HCT116 (cell line): ENCODE measurements at regions not wholly inside any gene's neighbourhood (a gene's known extent, or its start where the extent isn't known, plus 50 kb on each side); places are given as distances from the start of the nearest gene placed in this dataset.

ENCODE experiments used
- ATAC-seq: fragments of 200-7000 bp; cut with Tn5 transposase; 2 replicates; pipeline ENCODE4 v1.9.1; 2020; ENCODE audit warnings: mild to moderate bottlenecking, moderate library complexity
- BruUV-seq: library from RNA; stranded (reverse); fragments of 400-500 nt; replicated peaks from 2 replicates; lab custom pipeline; 2021; lab: Mats Ljungman, UMichigan
- CTCF ChIA-PET: fragments of 300-600 bp; sonication (Branson Sonifier 250); formaldehyde crosslinking; loops from one replicate; lab custom pipeline; 2021; ENCODE audit warnings: antibody characterized with exemption; lab: Charles Lee
- POLR2A ChIA-PET: fragments of 300-600, 350-600 bp; sonication (Branson Sonifier 250); formaldehyde crosslinking; loops from one replicate; lab custom pipeline; 2021; ENCODE audit warnings: antibody characterized with exemption; lab: Charles Lee
- RAD21 ChIA-PET, 2 experiments: fragments of 300-600 bp; sonication (Branson Sonifier 250); formaldehyde crosslinking; loops; one replicate each; lab custom pipeline; 2023; ENCODE audit warnings: low total read pairs in 2 of 2; ENCODE audit not compliant: uncharacterized antibody in 2 of 2, unreplicated experiment in 2 of 2, low non-redundant PET in 1 of 2; lab: Charles Lee
- DNase-seq: peaks from one replicate; pipeline ENCODE4 v3.0.0-alpha.2; 2010; ENCODE audit warnings: low read depth, low spot score
- H2AFZ ChIP-seq: fragments of 200-600 bp; shearing (Covaris generic), sonication (generic); 2 replicates; pipeline ENCODE4 v1.6.1; 2017; ENCODE audit warnings: low read depth, mixed run types, mixed read lengths, antibody characterized with exemption, low read length; ENCODE audit not compliant: poor library complexity, severe bottlenecking
- H3K27ac ChIP-seq: 2 replicates; pipeline ENCODE4 v1.5.1; 2012; ENCODE audit warnings: low read depth, low read length
- H3K27me3 ChIP-seq: fragments of 200-600 bp; sonication (generic); 2 replicates; pipeline ENCODE4 v1.6.1; 2016; ENCODE audit warnings: mixed run types, low read length, mixed read lengths; ENCODE audit not compliant: insufficient read depth
- H3K36me3 ChIP-seq, 2 experiments: fragments of 200-500 bp in 1 of 2; fragments of 200-600 bp in 1 of 2; sonication (Bioruptor generic) in 1 of 2; sonication (generic) in 1 of 2; 2 replicates each; pipeline versions ENCODE4 v1.5.1 to v1.6.1; 2014 to 2016; ENCODE audit warnings: low read length in 2 of 2, inconsistent platforms in 1 of 2, mixed read lengths in 1 of 2, mixed run types in 1 of 2; ENCODE audit not compliant: insufficient read depth in 2 of 2, control insufficient read depth in 1 of 2
- H3K4me1 ChIP-seq, 2 experiments: fragments of 200-600 bp in 1 of 2; sonication (generic) in 1 of 2; 2 replicates each; pipeline versions ENCODE4 v1.5.1 to v1.6.1; 2012 to 2017; ENCODE audit warnings: low read length in 2 of 2, inconsistent platforms in 1 of 2, mild to moderate bottlenecking in 1 of 2, mixed read lengths in 1 of 2, mixed run types in 1 of 2, moderate library complexity in 1 of 2; ENCODE audit not compliant: insufficient read depth in 2 of 2, control insufficient read depth in 1 of 2
- H3K4me2 ChIP-seq: fragments of 200-600 bp; sonication (generic); 2 replicates; pipeline ENCODE4 v1.6.1; 2017; ENCODE audit warnings: mixed run types, low read length, mixed read lengths
- H3K4me3 ChIP-seq, 2 experiments: fragments of 200-600 bp in 1 of 2; sonication (generic) in 1 of 2; replicated peaks in 1 of 2; 2 replicates each; pipeline ENCODE4 v1.5.1; 2011 to 2016; ENCODE audit warnings: low read length in 2 of 2, control low read depth in 1 of 2, low read depth in 1 of 2, mild to moderate bottlenecking in 1 of 2, mixed read lengths in 1 of 2, mixed run types in 1 of 2
- H3K79me2 ChIP-seq: fragments of 200-600 bp; sonication (generic); 2 replicates; pipeline ENCODE4 v1.6.1; 2017; ENCODE audit warnings: mild to moderate bottlenecking, mixed run types, low read length, moderate library complexity, mixed read lengths; ENCODE audit not compliant: insufficient read depth
- H3K9ac ChIP-seq: fragments of 200-600 bp; sonication (generic); 2 replicates; pipeline ENCODE4 v1.6.1; 2016; ENCODE audit warnings: low read length, mixed read lengths
- H3K9me2 ChIP-seq: fragments of 200-600 bp; sonication (generic), shearing (Covaris generic); 2 replicates; pipeline ENCODE4 v1.6.1; 2017; ENCODE audit warnings: mixed run types, mild to moderate bottlenecking, moderate library complexity; ENCODE audit not compliant: insufficient read depth
- H3K9me3 ChIP-seq, 2 experiments: fragments of 200-500 bp in 1 of 2; fragments of 200-600 bp in 1 of 2; sonication (Bioruptor generic) in 1 of 2; sonication (generic) in 1 of 2; 2 replicates each; pipeline ENCODE4 v1.6.1; 2014 to 2017; ENCODE audit warnings: low read length in 2 of 2, mixed read lengths in 2 of 2, inconsistent platforms in 1 of 2, low read depth in 1 of 2, mild to moderate bottlenecking in 1 of 2, mixed run types in 1 of 2, moderate library complexity in 1 of 2; ENCODE audit not compliant: control insufficient read depth in 1 of 2, insufficient read depth in 1 of 2
- H4K20me1 ChIP-seq: fragments of 200-600 bp; sonication (generic), shearing (Covaris generic); 2 replicates; pipeline ENCODE4 v1.6.1; 2017; ENCODE audit warnings: mixed run types, mild to moderate bottlenecking, moderate library complexity; ENCODE audit not compliant: insufficient read depth
- CBX3 ChIP-seq: IDR thresholded peaks from 2 replicates; pipeline ENCODE4 v1.6.1; 2012; ENCODE audit warnings: low read depth
- EGR1 ChIP-seq: IDR thresholded peaks from 2 replicates; pipeline ENCODE4 v1.6.1; 2012; ENCODE audit warnings: low read depth
- JUND ChIP-seq: IDR thresholded peaks from 2 replicates; pipeline ENCODE4 v1.6.1; 2012
- RAD21 ChIP-seq: IDR thresholded peaks from 2 replicates; pipeline ENCODE4 v1.6.1; 2012; ENCODE audit warnings: low read depth, mild to moderate bottlenecking
- REST ChIP-seq: IDR thresholded peaks from 2 replicates; pipeline ENCODE4 v1.6.1; 2012; ENCODE audit warnings: low read depth
- SP1 ChIP-seq: IDR thresholded peaks from 2 replicates; pipeline ENCODE4 v1.6.1; 2012; ENCODE audit warnings: low read depth
- SRF ChIP-seq: IDR thresholded peaks from 2 replicates; pipeline ENCODE4 v1.6.1; 2012; ENCODE audit warnings: low read depth
- YY1 ChIP-seq: IDR thresholded peaks from 2 replicates; pipeline ENCODE4 v1.6.1; 2011; ENCODE audit warnings: low read length, low read depth, moderate library complexity, mild to moderate bottlenecking; ENCODE audit not compliant: insufficient replicate concordance; ENCODE audit errors: extremely low read depth
- intact Hi-C: fragments of 100-400 bp; cut with micrococcal nuclease; formaldehyde crosslinking; loops from 2 replicates; pipeline ENCODE4 v1.10.0; 2022
- TF ChIP-seq, protein P1 (sequence below), 3 experiments: fragments of 200-600 bp in 1 of 3; sonication (generic) in 1 of 3; IDR thresholded peaks in 2 of 3; conservative IDR thresholded peaks in 1 of 3; 2 replicates each; pipeline ENCODE4 v1.5.1; 2012 to 2017; ENCODE audit warnings: low read depth in 2 of 3, low read length in 2 of 3, antibody characterized with exemption in 1 of 3, borderline replicate concordance in 1 of 3, control low read depth in 1 of 3, mild to moderate bottlenecking in 1 of 3, mixed read lengths in 1 of 3, mixed run types in 1 of 3, moderate library complexity in 1 of 3; ENCODE audit not compliant: insufficient read depth in 1 of 3

DNA sequence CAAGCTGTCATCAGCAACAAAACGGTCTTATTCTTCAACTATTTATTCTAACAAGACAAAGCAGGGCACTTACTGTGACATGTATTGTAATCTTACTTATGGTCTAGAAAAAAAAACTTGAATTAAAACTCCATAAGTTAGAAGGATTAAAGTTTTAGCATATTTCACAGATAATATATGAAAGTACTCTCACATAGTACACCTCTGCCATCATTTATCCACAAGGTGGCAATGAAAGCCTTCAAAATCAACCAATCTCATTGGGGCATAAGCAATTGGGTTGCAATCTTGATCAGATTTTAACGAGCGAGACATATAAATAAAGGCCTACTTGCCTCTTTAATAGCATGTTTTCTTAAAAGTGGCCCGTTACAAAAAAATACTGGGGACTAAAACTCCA is 1382.9 kb downstream of the FAM133A start:
- Histone ChIP-seq H3K4me3 (no peak overlapping the region), H3K79me2 (no peaks in the 10 kb centered on the region), H3K9ac (no peak overlapping the region), H3K9me2 (no peaks in the 10 kb centered on the region), H3K36me3 (no peaks in the 10 kb centered on the region), H3K27me3 (no peaks in the 10 kb centered on the region), H3K4me1 (no peaks in the 10 kb centered on the region), H3K4me2 (no peak overlapping the region), H3K27ac (no peak overlapping the region), H3K9me3 (no peaks in the 10 kb centered on the region), H4K20me1 (no peaks in the 10 kb centered on the region), H2AFZ (no peak overlapping the region)
- TF ChIP-seq, protein P1, sequence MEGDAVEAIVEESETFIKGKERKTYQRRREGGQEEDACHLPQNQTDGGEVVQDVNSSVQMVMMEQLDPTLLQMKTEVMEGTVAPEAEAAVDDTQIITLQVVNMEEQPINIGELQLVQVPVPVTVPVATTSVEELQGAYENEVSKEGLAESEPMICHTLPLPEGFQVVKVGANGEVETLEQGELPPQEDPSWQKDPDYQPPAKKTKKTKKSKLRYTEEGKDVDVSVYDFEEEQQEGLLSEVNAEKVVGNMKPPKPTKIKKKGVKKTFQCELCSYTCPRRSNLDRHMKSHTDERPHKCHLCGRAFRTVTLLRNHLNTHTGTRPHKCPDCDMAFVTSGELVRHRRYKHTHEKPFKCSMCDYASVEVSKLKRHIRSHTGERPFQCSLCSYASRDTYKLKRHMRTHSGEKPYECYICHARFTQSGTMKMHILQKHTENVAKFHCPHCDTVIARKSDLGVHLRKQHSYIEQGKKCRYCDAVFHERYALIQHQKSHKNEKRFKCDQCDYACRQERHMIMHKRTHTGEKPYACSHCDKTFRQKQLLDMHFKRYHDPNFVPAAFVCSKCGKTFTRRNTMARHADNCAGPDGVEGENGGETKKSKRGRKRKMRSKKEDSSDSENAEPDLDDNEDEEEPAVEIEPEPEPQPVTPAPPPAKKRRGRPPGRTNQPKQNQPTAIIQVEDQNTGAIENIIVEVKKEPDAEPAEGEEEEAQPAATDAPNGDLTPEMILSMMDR (IDR thresholded peaks at IDR 0.05 in 2 of 3, conservative IDR thresholded peaks at IDR 0.05 in 1 of 3; ENCODE audit: borderline replicate concordance in 1 of 3, insufficient read depth in 1 of 3, low read depth in 2 of 3, low read length in 2 of 3), result no peak
- TF ChIP-seq YY1 (no peak), REST (no peak), CBX3 (no peak), EGR1 (no peak), SRF (no peak), JUND (no peak), RAD21 (no peak), SP1 (no peak)
- intact Hi-C loops, result no loop called here
- ChIA-PET POLR2A (no interaction called here), CTCF (no interaction called here), RAD21 (no interaction called here)
- no TSS peak for BruUV-seq
- DNase-seq, result no peak
- no peak for ATAC-seq
